C4-2B (cell line): ENCODE measurements at regions not wholly inside any gene's neighbourhood (a gene's known extent, or its start where the extent isn't known, plus 50 kb on each side); places are given as distances from the start of the nearest gene placed in this dataset.
"Not testable (repeated sequence)": the region's sequence is repeated elsewhere in the genome, so short reads cannot be mapped to it uniquely, and the experiment has no call there.

Experiments
- H3K27ac ChIP-seq: fragments of 450-650 bp; 2 replicates; pipeline ENCODE4 v1.5.1; 2017
- CTCF ChIP-seq: fragments of 450-650 bp; conservative IDR thresholded peaks from 2 replicates; pipeline ENCODE4 v1.5.1; 2017; ENCODE audit warnings: mild to moderate bottlenecking
- ZFX ChIP-seq: fragments of 450-650 bp; IDR thresholded peaks from 2 replicates; pipeline ENCODE4 v1.6.1; 2017

DNA sequence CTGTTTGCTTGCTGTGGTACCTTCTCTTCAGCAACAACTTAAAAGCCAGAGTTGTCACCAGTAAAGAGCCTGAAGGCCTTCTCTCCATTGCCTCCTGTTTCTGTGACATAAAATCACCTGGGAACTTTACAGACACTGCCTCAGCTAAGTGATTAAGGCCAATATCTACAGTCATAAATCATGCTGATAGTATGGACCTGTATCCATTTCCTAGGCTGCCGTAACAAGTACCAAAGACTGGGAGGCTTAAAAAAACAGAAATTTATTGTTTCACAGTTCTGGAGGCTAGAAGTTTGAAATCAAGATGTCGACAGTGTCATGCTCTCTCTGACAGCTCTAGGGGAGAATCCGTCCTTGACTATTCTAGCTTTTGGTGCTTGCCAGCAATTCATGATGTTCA, 108.4 kb upstream of the UNC5B start:
- no peak overlapping the region for H3K27ac ChIP-seq
- no peak for TF ChIP-seq ZFX
- no peak for TF ChIP-seq CTCF

DNA sequence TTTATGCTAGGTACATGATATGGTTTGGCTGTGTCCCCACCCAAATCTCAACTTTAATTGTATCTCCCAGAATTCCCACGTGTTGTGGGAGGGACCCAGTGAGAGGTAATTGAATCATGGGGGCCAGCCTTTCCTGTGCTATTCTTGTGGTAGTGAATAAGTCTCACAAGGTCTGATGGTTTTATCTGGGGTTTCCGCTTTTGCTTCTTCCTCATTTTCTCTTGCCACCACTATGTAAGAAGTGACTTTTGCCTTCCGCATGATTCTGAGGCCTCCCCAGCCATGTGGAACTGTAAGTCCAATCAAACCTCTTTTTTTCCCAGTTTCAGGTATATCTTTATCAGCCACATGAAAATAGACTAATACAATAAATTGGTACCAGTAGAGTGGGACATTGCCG, 106.2 kb upstream of the UNC5B start:
- not testable (repeated sequence) for H3K27ac ChIP-seq

GRCh38 chr10:71107117-71107516, 105.3 kb upstream of the UNC5B start:
- H3K27ac ChIP-seq: not testable (repeated sequence)

GRCh38 chr10:71108042-71108441, 104.3 kb upstream of the UNC5B start:
- not testable (repeated sequence) for H3K27ac ChIP-seq

- TF ChIP-seq ZFX (no peak), CTCF (no peak)
- no peak overlapping the region for H3K27ac ChIP-seq
Measured at GRCh38 chr10:71112138-71112785, 100.1 kb upstream of the UNC5B start.

GRCh38 chr10:71116426-71116825, 95.9 kb upstream of the UNC5B start:
- TF ChIP-seq ZFX (no peak), CTCF (no peak)

DNA sequence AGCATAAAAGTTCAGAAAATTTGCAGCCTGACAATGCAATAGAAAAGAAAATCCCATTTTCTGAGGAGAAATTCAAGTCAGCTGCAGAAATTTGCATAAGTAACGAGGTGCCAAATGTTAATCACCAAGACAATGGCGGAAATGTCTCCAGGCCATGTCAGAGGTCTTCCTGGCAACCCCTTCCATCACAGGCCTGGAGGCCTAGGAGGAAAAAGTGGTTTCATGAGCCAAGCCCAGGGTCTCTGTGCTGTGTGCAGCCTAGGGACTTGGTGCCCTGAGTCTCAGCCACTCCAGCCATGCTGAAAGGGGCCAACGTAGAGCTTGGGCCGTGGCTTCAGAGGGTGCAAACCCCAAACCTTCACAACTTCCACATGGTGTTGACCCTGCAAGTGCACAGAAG, 94.8 kb upstream of the UNC5B start:
- not testable (repeated sequence) for H3K27ac ChIP-seq

More at GRCh38 chr10:71116426-71116825, 95.9 kb upstream of the UNC5B start:
- H3K27ac ChIP-seq: no peak overlapping the region

DNA sequence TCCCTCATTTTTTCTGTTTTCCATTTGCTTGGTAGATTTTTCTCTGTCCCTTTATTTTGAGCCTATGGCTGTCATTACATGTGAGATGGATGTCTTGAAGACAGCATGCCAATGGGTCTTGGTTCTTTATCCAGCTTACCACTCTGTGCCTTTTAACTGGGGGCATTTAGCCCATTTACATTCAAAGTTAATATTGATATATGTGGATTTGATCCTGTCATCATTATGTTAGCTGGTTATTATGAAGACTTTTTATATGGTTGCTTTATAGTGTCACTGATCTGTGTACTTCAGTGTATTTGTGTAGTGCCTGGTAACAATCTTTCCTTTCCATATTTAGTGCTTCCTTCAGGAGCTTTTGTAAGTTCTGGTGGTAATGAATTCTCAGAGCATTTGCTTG, 89.3 kb upstream of the UNC5B start:
- no peak for TF ChIP-seq CTCF
- no peak for TF ChIP-seq ZFX
- no peak overlapping the region for H3K27ac ChIP-seq

DNA sequence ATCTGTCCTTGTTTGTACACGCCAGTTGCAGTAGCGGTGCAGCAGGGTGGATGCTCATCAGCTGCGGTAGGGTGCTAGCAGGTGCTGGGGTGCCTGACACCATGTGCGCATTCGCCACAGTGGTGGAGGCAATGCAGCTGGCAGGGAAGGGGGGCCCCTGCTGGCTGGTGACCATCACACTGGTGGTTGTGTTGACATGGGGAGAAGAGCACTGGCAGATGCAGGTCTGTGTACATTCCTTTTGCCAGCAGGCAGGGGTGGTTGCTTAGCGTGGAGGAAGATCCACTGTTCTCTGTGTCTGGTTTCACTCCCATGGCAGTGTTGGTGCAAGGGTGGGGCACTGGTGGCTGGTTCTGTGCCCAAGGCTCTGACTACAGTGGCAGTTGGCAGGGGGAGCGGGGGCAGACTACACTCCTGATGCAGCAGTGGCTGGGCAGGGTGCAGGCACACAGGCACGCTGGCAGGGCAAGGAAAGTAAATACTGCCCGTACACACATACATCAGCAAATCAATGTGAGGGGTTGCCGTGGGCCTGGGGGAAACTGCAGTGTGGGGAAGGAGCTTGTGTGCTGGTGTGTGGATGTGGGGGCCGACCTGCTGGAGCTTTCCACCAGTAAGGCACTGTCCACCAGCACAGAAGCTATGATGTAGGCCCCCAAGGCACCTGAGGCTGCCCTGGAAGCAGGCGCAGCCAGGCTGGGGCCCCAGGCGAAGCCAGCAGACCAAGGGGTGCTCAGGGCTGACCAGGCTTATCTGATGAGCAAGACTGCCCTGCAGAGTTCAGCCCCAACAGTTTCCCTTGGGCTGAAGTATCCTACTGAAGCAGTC, 87.2 kb upstream of the UNC5B start:
- TF ChIP-seq ZFX (no peak), CTCF (no peak)
- H3K27ac ChIP-seq: no peak overlapping the region
